GM19023 (cell line): ENCODE measurements at regions not wholly inside any gene's neighbourhood (a gene's known extent, or its start where the extent isn't known, plus 50 kb on each side); places are given as distances from the start of the nearest gene placed in this dataset.
A peak's percentile ranks its signal among the peaks of the same experiment; 100 is the strongest.
"Not testable (repeated sequence)": the region's sequence is repeated elsewhere in the genome, so short reads cannot be mapped to it uniquely, and the experiment has no call there.

Experiments
- ATAC-seq: cut with Tn5 transposase; IDR thresholded peaks from one replicate; pipeline ENCODE4 v1.9.1; 2021; ENCODE audit warnings: mild to moderate bottlenecking, moderate library complexity; ENCODE audit not compliant: unreplicated experiment

GRCh38 chr9:79471580-79472543 is 99.9 kb upstream of the TLE4 start:
- no peak for ATAC-seq

DNA sequence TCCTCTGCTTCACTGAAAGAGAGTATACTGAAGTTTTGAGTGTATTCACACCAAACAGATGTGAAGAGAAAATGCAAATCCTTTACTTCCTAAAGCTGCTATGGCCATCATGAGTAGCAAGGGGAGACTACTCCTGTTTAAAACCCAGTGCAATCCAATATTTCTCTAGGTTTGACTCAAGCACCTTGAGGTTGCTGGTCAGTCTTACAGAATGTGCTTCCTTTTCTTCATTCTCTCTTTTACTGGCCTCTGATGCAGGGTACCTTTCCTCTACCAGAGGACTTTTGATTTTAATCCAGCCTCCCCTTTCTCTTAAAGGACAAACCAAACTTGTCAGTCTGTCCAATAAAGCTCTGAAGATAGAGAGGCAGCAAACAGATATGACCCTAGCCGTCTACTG is 98.1 kb upstream of the TLE4 start:
- ATAC-seq = no peak

DNA sequence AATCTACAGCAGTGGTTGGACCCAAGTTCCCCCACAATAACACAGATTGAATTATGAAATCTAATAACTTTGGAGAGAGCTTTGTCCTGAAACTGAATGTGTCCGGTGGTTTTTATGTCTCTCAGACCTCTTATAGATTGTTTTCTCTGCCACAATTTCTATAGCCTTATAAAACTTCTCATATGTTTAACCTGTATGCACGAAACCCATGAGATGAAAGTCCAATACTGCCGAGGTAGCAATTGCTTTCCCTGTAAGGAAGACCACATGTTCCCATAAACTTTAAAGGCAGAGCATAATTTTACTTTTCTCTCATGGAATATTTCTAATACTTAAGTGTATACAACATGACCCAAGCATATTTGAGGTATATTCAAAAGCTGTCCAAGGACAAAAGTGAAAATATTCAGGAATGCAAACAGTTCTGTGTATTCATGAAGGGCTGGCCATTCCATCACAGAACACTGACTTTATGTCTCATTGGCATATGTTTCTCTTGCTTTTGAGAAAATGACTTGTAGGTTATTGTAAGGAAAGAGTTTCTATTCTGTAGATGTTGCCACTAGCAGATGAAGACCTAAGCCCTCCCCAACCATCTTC is 94.4 kb upstream of the TLE4 start:
- ATAC-seq = no peak

DNA sequence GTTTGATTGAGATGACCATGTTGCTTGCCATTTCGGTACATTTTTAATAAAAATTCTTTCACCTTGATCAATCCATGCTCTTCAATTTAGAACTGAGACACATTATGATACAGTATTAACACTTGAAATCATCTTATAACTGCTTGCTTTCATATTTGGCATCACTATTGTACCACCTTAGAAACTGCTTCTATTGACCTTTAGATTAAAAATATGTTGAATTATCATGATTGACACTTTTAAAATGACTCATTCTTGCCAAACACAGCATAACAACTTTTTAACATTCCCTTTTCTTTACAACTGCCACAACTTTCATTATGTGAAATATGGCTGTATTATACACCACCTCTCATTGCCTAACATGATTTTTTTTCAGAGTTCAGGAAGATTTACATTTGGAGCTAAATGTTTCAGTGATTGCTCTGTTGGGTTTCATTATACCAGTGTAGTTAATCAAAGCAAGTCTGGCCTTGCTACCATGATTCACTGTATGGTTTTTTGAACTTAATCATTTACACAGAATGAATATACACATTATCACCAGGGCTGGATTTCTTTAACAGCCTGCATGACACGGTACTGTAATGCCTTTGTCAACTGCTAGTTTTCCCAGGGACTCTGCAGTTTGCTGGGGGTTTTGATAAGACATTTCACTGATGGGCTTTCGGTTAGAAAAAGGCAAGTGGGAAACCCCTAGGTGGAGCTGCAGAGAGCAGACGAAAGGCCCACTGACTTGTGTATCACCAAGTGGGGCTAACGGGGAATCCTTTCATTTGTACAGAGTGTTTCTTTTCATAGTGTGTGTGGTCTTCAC is 93.6 kb upstream of the TLE4 start:
- peak; percentile 71 for ATAC-seq

GRCh38 chr9:79480639-79481038 is 91.1 kb upstream of the TLE4 start:
- ATAC-seq = no peak

GRCh38 chr9:79481846-79482477 is 89.8 kb upstream of the TLE4 start:
- ATAC-seq = no peak

- ATAC-seq = no peak
Measured at GRCh38 chr9:79485258-79485657, 86.5 kb upstream of the TLE4 start.

DNA sequence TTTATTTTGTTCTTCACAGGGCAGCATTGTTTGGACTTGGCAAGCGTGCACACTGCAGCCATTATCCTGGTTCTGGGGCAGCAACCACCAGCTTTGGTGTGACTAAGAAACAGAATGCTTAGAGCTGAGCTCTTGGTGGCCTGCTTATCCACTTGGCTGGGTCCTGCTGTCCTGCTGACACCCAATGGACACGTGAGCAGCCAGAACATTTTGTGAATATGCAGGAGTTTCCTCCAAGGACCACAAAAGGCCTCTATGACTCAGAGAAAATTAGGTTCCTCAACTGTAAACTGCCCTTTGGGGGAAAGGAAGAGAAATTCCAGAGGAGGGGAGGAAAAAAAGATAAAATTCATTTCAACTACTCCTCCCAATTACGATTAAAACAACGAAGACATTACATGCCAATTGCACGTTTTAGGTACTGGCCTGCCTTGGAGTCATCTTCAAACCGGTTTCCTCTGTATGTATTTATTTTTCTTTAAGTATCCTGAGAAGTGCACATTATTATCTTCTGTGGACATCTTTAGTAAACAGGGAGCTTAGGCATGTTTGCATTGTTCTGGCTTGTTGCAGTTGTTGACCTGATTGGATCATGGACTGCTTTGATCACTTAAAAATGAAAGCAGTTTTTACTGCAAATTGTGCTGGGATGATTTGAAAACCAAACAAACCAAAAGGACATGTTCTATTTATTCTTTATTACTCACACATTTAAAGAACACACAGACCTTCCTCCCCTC is 82.3 kb upstream of the TLE4 start:
- ATAC-seq = no peak

GRCh38 chr9:79490657-79491248 is 81.0 kb upstream of the TLE4 start:
- ATAC-seq = no peak

GRCh38 chr9:79492092-79493009 is 79.4 kb upstream of the TLE4 start:
- no peak for ATAC-seq

DNA sequence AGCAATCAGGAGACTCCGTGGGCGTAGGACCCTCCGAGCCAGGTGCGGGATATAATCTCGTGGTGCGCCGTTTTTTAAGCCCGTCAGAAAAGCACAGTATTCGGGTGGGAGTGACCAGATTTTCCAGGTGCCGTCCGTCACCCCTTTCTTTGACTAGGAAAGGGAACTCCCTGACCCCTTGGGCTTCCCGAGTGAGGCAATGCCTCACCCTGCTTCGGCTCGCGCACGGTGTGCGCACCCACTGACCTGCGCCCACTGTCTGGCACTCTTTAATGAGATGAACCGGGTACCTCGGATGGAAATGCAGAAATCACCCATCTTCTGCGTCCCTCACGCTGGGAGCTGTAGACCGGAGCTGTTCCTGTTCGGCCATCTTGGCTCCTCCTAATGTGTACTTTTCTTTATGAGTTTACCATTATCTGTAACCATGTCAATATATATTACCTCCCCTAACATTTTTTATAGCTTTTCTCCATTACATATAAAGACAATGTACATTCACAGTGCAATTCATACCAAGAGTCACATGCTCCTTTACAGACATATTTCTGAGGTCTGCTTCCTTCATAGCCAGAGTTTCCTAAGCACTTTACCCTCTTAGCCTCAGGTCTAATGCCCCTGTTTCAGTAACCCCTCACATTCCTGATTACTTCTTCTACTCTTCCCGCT is 71.4 kb upstream of the TLE4 start:
- not testable (repeated sequence) for ATAC-seq

DNA sequence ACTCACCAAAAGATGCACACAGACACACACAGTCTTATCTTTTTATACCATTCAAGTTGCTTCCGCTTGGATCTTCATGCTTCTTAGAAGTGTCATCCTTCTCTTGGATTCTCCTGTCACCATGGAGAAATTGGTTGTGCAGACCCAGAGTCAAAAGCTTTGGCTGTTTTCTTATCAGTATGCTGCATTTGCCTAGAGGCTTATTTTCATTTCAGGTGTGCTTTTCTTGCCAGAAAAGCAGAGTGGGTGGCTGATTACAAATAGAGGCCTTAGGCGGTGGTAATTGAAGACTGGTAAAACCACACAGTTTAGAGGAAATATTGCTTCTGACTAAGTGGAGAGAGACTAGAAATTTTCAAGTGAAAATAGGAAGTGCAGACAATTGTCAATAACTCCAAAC is 70.2 kb upstream of the TLE4 start:
- ATAC-seq = no peak

- ATAC-seq = no peak
Measured at GRCh38 chr9:79507801-79508200, 64.0 kb upstream of the TLE4 start.

- ATAC-seq = no peak
Measured at GRCh38 chr9:79512251-79512650, 59.5 kb upstream of the TLE4 start.
